Coronary artery (tissue), 2 donors: ENCODE measurements at regions not wholly inside any gene's neighbourhood (a gene's known extent, or its start where the extent isn't known, plus 50 kb on each side); places are given as distances from the start of the nearest gene placed in this dataset.

ENCODE experiments used
- DNase-seq: peaks from one replicate; pipeline ENCODE4 v3.0.0-alpha.2; 2017; ENCODE audit warnings: low spot score
- H3K27ac ChIP-seq, 2 donors: fragments of 200-600 bp; sonication (generic); one replicate each; pipeline ENCODE4 v1.5.1; 2016 to 2019
- H3K4me3 ChIP-seq: fragments of 200-600 bp; sonication (generic); 2 replicates; pipeline ENCODE4 v1.5.1; 2016; ENCODE audit warnings: mild to moderate bottlenecking, moderate library complexity
- TF ChIP-seq, protein P1 (sequence below): fragments of 200-600 bp; sonication (generic); IDR thresholded peaks from one replicate; pipeline ENCODE4 v1.5.1; 2019; ENCODE audit warnings: antibody characterized with exemption

DNA sequence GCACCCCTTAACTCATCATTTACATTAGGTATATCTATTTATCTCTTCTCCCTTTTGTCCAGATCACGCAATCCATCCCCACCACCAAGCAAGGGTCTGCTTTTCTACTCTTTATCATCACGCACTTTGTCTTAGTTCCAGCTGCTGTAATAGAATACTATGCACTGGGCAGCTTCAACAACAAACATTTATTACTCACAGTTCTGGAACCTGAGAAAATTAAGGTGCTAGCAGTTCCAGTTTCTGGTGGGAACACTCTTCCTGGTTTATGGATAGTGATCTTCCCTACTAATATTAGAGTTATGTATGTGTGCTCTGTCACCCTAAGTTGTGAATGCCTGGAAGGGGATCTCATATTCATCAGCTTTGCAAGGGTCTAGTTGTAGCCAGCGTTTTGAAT is 687.0 kb downstream of the NTRK3 start:
- DNase-seq, result no peak
- H3K4me3 ChIP-seq, result peak overlapping the region; percentile 47
- no peak overlapping the region for H3K27ac ChIP-seq
- TF ChIP-seq, protein P1, sequence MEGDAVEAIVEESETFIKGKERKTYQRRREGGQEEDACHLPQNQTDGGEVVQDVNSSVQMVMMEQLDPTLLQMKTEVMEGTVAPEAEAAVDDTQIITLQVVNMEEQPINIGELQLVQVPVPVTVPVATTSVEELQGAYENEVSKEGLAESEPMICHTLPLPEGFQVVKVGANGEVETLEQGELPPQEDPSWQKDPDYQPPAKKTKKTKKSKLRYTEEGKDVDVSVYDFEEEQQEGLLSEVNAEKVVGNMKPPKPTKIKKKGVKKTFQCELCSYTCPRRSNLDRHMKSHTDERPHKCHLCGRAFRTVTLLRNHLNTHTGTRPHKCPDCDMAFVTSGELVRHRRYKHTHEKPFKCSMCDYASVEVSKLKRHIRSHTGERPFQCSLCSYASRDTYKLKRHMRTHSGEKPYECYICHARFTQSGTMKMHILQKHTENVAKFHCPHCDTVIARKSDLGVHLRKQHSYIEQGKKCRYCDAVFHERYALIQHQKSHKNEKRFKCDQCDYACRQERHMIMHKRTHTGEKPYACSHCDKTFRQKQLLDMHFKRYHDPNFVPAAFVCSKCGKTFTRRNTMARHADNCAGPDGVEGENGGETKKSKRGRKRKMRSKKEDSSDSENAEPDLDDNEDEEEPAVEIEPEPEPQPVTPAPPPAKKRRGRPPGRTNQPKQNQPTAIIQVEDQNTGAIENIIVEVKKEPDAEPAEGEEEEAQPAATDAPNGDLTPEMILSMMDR, result no peak

DNA sequence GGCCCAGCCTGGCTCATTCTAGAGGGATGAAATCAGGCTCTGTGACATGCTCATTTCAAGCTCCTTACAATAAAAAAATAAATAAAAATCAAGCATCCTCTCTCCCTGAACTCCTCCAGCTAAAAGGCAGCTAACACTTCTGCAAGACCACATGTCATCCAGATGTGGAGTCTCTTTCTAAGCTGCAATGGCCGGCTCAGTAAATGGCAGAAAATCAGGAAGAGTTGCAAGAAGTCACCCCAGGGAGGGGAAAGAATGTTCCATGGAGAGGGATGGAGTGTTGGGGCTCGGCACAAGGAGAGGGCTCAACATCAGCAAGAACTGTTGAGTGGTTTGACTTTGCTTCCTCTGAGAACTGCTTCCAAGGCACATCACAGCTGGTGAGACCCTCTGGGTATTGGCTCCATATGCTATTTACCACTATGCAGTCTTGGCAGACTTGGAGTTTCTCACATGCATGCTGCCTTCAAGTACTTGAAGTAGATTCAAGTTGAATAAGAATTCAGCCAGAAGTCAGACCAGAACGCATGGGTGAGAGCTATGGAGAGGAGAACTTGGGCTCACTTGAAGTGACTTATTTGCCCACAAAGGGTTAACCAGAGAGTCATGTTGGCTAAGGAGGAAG is 689.0 kb downstream of the NTRK3 start:
- no peak overlapping the region for H3K27ac ChIP-seq
- TF ChIP-seq, protein P1, result no peak
- DNase-seq, result no peak
- no peak overlapping the region for H3K4me3 ChIP-seq

DNA sequence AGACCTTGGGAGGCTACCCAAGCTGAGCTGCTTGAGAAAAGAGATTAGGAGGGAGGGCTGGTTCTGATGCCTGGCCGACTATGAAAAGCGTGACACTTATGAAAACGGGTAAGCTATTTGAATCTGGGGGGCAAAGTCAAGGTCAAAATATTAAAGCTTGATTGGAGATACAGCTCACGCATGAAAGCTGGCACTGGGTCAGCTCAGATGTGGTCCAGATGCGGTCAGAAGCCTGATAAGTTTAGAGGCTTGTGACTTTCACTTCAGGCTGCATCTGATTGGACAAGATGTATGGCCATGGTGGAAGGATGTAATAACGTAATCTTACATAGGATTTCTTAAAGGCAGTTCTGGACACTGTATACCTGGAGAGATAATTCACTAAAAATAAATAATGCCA is 690.3 kb downstream of the NTRK3 start:
- TF ChIP-seq, protein P1, result no peak
- no peak for DNase-seq
- H3K4me3 ChIP-seq, result no peak overlapping the region
- H3K27ac ChIP-seq, result no peak overlapping the region

DNA sequence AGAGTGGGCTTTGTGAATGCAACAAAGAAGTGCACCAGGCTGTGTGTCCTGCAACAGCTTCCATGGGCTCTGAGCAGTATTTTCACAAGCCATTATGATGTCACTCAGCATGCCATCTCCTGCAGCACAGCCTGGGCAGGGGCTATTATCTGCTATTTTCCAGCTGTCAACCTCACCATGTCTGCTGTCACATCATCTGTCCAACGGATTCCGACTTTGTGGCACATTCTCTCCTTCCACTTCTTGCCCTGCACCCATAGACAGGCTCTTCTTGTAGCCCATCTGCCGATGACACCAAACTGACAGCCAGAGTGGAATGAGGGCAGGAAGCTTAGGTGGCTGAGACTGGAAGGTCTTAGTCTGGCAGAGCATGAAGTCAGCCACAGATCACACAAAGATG is 691.9 kb downstream of the NTRK3 start:
- DNase-seq, result no peak
- TF ChIP-seq, protein P1, result no peak
- Histone ChIP-seq H3K27ac (no peak overlapping the region), H3K4me3 (no peak overlapping the region)

DNA sequence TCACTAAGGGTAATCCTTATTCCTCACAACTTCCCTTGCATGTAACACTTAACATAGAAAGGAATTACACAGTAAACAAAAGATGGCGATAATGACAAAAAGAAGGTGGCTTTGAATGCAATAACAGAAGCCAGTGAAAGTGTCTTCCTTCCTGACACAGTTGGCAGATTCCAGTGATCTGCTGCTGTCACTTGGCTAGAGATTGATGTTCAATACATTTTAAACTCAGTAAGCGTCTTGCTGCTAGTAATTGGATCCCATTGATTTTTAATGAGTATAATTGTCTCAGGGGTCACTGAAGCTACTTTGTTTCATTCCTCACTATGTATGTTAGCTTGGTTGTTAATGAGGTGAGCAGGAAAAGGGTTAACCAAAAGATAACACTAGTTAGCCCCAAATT is 692.7 kb downstream of the NTRK3 start:
- no peak overlapping the region for H3K27ac ChIP-seq
- H3K4me3 ChIP-seq, result no peak overlapping the region
- TF ChIP-seq, protein P1, result no peak

DNA sequence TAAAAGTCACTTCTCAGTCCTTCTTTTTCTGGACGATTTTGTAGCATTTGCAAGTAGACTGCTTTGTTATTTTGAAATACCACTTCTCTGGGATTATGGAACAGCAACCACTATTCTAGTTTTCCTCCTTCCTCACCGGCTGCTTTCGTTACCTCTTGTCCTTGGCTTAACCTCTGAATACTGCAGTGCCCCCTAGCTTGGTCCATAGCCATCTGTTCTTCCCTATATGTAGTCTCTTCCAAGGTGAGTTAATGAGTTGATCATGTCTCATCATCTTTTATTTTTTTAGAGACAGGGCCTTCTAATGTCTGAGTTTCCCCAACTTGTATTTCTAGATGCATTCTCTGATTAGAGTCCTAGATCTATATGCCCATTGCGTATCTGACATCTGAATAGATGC is 694.3 kb downstream of the NTRK3 start:
- Histone ChIP-seq H3K4me3 (no peak overlapping the region), H3K27ac (no peak overlapping the region)
- TF ChIP-seq, protein P1, result no peak
- DNase-seq, result no peak

More for the DNA sequence above, 692.7 kb downstream of the NTRK3 start:
- DNase-seq, result no peak

DNA sequence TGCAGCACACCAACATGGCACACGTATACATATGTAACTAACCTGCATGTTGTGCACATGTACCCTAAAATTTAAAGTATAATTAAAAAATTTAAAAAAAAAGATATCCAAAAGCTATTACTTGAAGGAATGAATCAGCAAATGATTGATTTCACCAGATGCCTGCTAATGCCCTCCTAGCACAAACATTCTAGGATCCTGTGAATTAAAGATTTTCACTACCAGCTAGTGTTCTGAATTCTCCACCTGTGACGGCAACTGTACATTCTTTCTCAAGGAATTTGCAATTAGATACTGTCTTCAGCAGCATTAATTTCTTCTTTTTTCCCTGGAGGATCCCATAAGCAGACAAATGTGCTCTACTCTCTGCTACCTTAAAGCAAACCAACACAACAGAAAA is 694.9 kb downstream of the NTRK3 start:
- H3K27ac ChIP-seq, result no peak overlapping the region
- DNase-seq, result no peak
- TF ChIP-seq, protein P1, result no peak
- no peak overlapping the region for H3K4me3 ChIP-seq
